Hematopoietic multipotent progenitor cell (in vitro differentiated cells): ENCODE measurements at regions not wholly inside any gene's neighbourhood (a gene's known extent, or its start where the extent isn't known, plus 50 kb on each side); places are given as distances from the start of the nearest gene placed in this dataset.

Source experiments
- DNase-seq, 3 donors: peaks; one replicate each; pipeline ENCODE4 v3.0.0-alpha.2; 2011 to 2015; ENCODE audit warnings: low read depth in 2 of 3, low spot score in 2 of 3

GRCh38 chr20:19889011-19889953 is 127.9 kb upstream of the NAA20 start:
- peak in 1 of 3 donors; percentile 9 for DNase-seq

DNA sequence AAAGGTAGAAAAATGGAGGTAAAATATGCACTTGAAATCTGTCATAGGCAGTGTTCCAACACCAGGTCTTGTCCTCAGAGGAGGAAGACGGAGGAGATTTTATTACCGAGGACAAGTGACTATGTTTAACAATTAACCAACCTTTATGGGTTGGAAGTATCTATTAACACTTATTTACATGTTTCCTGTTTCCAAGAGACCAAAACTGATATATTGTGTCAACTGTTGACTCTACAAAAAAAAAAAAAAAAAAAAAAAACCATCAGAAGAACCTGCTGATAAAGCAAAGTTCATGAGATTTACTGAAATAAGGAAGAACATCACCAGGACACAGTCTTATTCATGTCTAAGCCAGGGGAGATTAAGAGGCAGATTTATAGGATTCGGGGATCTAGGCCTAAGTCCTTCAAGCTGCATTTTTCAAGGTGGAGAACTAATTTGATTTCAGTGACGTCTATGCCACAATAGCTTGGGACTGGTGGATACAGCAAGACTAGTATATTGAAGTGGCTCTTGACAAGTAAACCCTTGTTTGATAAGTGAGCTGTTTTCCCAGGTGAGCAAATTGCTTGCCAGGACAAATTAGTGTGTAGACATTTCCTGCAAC is 126.6 kb upstream of the NAA20 start:
- DNase-seq = no peak

DNA sequence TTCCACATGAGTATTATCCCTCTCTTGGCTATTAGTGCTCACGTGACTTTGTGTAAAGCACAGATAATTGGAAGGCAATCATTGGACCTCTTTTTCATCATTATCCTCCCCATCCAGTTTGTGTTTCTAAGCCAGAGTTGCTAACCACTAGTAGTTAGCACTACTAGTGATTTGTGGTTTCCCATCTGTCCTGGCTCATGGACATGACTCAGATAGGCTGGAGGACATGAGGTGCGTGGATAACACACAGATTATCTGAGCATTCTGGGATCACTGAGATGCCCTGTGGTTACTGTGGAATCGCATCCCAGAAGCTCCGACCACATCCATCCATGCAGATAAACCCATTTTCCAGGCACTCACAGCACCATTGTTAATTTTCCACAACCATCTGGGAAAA is 123.8 kb upstream of the NAA20 start:
- DNase-seq = no peak

DNA sequence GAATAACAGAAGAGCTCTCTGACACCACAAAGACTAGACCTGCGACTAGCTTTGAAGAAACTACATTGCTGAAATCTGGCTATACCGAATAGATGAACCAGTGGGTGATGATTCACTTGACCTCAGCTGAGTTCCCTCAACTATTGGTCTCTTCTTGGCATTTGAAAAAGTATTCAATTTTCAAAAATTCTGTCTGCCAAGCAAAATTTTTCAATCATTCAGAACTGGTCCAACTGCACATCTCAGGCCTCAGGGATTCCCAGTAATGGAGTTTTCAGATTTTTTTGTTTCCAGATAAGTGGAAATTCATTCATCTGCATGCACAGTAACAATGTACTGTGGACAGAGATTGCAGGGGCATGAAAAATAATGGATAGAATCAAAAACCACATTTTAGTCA is 121.4 kb upstream of the NAA20 start:
- no peak for DNase-seq

GRCh38 chr20:19897891-19898290 is 119.3 kb upstream of the NAA20 start:
- DNase-seq = no peak

DNA sequence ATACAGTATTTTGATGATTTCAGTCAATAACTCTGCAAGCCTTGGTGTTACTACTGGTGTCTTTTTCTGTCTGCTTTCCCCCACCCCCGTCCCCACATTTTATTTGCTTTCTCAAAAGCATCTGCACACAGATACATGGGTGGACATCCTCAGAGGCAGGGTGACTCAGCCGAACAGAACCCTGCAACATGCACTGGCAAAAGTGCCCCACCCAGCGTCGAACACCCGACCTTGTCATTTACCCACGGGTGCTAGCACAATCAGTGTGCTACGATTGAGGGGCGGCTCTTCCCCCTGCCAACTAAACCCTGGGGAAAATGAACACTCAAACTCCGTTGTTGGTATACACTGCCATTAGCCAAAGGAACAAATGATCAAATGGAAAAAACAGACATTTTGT is 115.9 kb upstream of the NAA20 start:
- DNase-seq = no peak

DNA sequence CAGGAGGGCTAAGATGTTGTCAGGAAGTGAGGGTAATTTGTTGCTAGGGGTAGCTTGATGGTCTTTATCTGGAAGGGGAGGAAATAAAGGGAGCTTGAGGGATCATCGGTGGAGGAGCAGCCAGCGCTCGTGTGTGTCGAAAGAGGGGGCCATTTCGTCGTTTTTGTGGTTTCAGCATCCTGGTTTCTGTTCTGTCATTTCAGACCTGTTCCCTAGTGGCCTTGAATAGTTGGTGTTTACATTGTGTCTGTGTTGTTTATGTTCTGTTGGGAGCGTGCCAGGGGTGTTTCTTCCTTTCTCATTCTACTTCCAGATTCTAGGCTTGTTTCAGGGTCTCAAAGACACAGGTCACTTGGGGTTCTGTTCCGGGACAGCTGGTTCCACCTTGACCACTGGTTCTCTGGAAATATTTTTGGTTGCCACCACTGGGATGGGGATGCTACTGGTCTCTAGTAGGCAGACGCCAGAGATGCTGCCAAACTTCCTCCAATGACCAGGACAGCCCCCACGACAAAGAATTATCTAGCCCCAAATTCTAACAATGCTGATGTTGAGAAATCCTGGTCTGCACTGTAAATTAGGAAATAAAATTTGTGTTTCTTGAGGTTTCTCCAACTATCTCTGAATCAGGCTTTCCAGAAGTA is 113.9 kb upstream of the NAA20 start:
- DNase-seq = peak in 2 of 3 donors; percentile 78 to 81

DNA sequence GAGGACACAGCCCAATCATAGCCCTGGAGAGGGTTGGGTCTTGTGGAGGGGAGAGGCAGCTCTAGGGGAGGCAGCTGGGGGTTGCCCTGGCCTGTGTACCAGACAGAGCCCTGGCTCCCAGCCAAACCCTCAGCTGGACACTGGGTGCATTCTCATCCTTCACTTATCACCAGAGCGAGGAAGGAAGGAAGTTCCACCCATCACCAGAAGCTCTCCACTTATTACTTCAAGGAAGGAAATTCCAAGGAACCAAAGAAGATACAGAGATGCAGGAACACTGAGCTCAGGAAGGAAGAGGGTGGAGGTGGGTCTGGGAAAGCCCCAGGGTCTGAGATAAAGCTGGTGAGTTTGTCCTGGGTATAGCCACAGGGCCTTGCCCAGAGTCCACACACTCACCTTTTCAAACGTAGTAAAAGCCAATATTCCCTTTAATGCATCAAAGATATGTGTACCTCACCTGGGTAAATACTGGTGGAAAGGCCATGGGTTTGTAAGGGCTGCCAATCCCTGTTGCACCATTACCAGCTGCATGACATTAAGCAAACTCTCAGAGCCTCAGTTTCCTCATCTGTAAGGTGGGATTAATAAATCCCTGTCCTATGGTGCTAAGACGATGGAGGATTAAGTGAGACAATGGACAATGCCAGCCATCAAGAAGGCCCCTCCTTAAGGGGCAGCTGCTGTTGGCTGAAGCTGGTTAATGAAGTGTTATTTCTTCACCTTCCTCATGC is 109.7 kb upstream of the NAA20 start:
- no peak for DNase-seq

DNA sequence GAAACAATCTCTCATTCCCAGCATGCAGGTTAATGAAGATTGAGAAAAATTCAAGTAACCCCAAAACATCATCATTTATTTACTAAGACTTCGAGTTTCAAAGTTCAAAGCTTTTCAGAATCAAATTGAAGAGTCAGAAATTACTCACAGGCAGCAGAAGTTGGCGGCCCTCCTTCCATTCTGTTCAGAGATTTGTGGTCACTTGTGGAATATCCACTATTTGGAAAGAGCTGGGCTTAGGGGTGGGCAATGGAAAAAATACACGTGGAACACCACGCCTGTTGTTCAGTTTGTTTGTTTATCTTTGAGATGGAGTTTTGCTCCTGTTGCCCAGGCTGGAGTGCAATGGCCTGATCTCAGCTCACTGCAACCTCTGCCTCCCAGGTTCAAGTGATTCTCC is 108.6 kb upstream of the NAA20 start:
- DNase-seq = no peak

DNA sequence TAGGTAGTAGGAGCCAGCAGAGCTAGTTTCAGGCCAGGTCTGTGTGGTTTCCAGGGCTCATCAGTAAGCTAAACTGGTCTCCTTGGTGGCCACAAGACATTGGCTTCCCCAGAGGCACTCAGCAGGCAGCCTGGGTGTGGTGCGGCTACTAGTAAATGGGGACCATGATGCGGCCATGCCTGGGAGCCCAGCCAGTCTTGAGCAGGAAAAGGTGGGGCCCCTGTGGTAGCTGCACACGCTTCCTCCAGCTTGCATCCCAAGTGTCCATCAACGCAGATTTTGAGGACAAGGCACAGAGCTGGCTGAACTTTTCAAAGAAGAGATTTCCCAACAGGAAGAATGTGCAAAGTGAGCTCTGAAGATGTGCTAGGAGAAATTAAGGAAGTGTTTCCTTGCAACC is 107.4 kb upstream of the NAA20 start:
- peak in 1 of 3 donors; percentile 8 for DNase-seq

DNA sequence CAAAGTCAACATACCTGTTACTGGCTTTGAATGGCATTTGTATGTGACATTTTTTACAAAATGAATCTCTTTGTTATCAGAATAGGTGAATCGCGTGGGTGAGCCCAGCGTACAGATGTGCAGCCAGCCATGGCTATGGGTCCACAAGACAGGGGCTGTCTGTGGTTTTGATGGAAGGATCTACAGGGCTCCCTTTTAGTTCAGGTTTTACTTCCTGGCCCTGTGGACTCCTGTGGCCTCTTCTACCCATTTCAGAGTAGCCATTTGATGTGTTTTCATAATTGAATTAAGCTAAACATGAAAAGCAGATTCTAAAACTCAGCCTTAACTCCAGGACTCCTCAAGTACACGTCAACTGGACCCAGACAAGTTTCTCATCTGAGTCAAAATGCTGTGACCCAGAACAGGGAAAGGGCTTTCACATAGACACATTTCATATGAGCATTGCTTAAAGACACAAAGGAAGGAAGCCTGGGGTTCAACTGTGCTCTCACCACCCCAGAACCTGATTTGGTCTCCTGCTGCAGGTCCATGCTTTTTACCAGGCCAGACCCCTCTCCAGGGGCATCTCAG is 105.3 kb upstream of the NAA20 start:
- no peak for DNase-seq

DNA sequence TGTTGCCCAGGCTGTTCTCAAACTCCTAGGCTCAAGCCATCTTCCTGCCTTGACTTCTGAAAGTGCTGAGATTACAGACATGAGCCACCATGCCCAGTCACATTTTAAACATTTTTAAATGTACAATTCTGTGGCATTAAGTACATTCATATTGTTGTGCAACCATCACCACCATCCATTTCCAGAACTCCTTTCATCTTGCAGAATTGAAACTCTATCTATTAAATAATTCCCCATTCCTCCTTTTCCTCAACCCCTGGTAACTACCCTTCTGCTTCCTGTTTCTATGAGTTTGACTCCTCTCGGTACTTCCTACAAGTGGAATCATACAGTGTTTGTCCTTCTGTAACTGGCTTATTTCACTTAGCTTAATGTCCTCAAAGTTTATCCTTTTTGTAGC is 103.8 kb upstream of the NAA20 start:
- DNase-seq = no peak

GRCh38 chr20:19913927-19914614 is 103.1 kb upstream of the NAA20 start:
- DNase-seq = no peak

DNA sequence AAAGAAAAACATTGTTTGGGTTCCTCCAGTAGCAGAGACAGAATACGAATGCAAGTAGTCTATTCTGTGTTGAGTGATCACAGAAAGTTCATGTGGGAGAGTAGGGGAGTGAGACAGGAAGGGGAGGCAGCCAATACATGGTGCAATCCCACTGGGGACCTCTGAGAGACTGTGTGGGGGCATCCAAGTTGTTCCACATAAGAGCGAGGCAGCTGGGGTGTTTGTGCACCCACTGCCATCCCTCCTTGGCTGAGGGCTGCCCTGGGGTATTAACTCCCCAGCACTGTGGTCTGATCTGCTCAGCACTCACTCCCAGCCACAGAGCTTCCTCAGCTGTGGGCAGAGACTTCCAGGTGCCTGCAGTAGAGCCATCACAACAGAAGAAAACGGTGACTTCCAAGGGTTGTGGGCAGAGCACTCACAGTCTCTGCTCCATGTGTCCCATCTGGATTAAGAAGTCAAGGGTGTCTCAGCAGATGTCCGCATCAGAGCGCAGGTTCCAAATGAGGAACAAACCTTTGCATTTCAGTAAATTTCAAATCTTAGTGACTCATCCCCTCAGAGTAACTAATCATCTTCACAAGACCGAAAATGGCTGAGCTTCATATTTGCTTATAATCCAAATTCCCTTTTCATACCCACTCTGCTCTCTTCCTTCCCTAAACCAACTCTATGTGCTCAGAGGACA is 101.9 kb upstream of the NAA20 start:
- peak in 2 of 3 donors; percentile 78 to 94 for DNase-seq

- DNase-seq = no peak
Observed at GRCh38 chr20:19916531-19917485, 100.4 kb upstream of the NAA20 start.

- DNase-seq = no peak
Observed at GRCh38 chr20:19918965-19919329, 98.2 kb upstream of the NAA20 start.

DNA sequence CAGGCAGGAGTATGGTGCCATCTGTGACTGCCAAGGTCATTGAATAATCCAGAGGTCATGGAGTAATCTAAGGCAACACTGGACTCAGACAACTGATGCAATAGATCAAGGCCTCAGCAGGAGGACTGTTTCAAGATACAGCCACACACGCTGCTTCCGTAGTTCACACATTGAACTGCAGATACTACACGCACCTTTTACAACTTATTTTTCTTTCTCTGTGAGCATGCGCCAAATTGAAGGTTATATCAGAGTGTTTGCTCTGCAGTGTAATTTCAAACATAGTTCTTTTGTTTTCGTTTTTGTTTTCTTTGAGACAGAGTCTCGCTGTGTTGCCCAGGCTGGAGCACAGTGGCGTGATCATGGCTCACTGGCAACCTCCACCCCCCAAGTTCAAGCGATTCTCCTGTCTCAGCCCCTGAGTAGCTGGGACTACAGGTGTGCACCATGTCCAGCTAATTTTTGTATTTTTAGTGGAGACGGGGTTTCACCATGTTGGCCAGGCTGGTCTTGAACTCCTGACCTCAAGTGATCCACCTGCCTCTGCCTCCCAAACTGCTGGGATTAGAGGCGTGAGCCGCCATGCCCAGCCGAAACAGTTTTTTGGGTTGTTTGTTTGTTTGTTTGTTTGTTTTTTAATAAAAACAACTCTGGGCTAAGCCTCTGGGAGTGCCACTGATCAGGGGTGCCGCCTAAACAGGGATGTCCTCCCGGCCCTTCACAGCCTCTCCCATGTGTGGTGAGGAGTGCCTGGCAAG is 96.6 kb upstream of the NAA20 start:
- no peak for DNase-seq
